ENCODE measurements at regions not wholly inside any gene's neighbourhood (a gene's known extent, or its start where the extent isn't known, plus 50 kb on each side); places are given as distances from the start of the nearest gene placed in this dataset.

GRCh38 chr7:46244757-46245156, 323.7 kb upstream of the IGFBP3 start:
- TF ChIP-seq EZH2 (IDR thresholded peaks at IDR 0.05; ENCODE audit: borderline replicate concordance, insufficient read depth, low read depth, low read length, poor library complexity, severe bottlenecking), result no peak
- TF ChIP-seq CTCF (IDR thresholded peaks at IDR 0.05), result no peak
